HCT116 (cell line): ENCODE measurements at regions not wholly inside any gene's neighbourhood (a gene's known extent, or its start where the extent isn't known, plus 50 kb on each side); places are given as distances from the start of the nearest gene placed in this dataset.

Experiments used
- ATAC-seq: fragments of 200-7000 bp; cut with Tn5 transposase; 2 replicates; pipeline ENCODE4 v1.9.1; 2020; ENCODE audit warnings: mild to moderate bottlenecking, moderate library complexity
- BruUV-seq: library from RNA; stranded (reverse); fragments of 400-500 nt; replicated peaks from 2 replicates; lab custom pipeline; 2021; lab: Mats Ljungman, UMichigan
- CTCF ChIA-PET: fragments of 300-600 bp; sonication (Branson Sonifier 250); formaldehyde crosslinking; loops from one replicate; lab custom pipeline; 2021; ENCODE audit warnings: antibody characterized with exemption; lab: Charles Lee
- POLR2A ChIA-PET: fragments of 300-600, 350-600 bp; sonication (Branson Sonifier 250); formaldehyde crosslinking; loops from one replicate; lab custom pipeline; 2021; ENCODE audit warnings: antibody characterized with exemption; lab: Charles Lee
- RAD21 ChIA-PET, 2 experiments: fragments of 300-600 bp; sonication (Branson Sonifier 250); formaldehyde crosslinking; loops; one replicate each; lab custom pipeline; 2023; ENCODE audit warnings: low total read pairs in 2 of 2; ENCODE audit not compliant: uncharacterized antibody in 2 of 2, unreplicated experiment in 2 of 2, low non-redundant PET in 1 of 2; lab: Charles Lee
- DNase-seq: peaks from one replicate; pipeline ENCODE4 v3.0.0-alpha.2; 2010; ENCODE audit warnings: low read depth, low spot score
- H2AFZ ChIP-seq: fragments of 200-600 bp; shearing (Covaris generic), sonication (generic); 2 replicates; pipeline ENCODE4 v1.6.1; 2017; ENCODE audit warnings: low read depth, mixed run types, mixed read lengths, antibody characterized with exemption, low read length; ENCODE audit not compliant: poor library complexity, severe bottlenecking
- H3K27ac ChIP-seq: 2 replicates; pipeline ENCODE4 v1.5.1; 2012; ENCODE audit warnings: low read depth, low read length
- H3K27me3 ChIP-seq: fragments of 200-600 bp; sonication (generic); 2 replicates; pipeline ENCODE4 v1.6.1; 2016; ENCODE audit warnings: mixed run types, low read length, mixed read lengths; ENCODE audit not compliant: insufficient read depth
- H3K36me3 ChIP-seq, 2 experiments: fragments of 200-500 bp in 1 of 2; fragments of 200-600 bp in 1 of 2; sonication (Bioruptor generic) in 1 of 2; sonication (generic) in 1 of 2; 2 replicates each; pipeline versions ENCODE4 v1.5.1 to v1.6.1; 2014 to 2016; ENCODE audit warnings: low read length in 2 of 2, inconsistent platforms in 1 of 2, mixed read lengths in 1 of 2, mixed run types in 1 of 2; ENCODE audit not compliant: insufficient read depth in 2 of 2, control insufficient read depth in 1 of 2
- H3K4me1 ChIP-seq, 2 experiments: fragments of 200-600 bp in 1 of 2; sonication (generic) in 1 of 2; 2 replicates each; pipeline versions ENCODE4 v1.5.1 to v1.6.1; 2012 to 2017; ENCODE audit warnings: low read length in 2 of 2, inconsistent platforms in 1 of 2, mild to moderate bottlenecking in 1 of 2, mixed read lengths in 1 of 2, mixed run types in 1 of 2, moderate library complexity in 1 of 2; ENCODE audit not compliant: insufficient read depth in 2 of 2, control insufficient read depth in 1 of 2
- H3K4me2 ChIP-seq: fragments of 200-600 bp; sonication (generic); 2 replicates; pipeline ENCODE4 v1.6.1; 2017; ENCODE audit warnings: mixed run types, low read length, mixed read lengths
- H3K4me3 ChIP-seq, 2 experiments: fragments of 200-600 bp in 1 of 2; sonication (generic) in 1 of 2; replicated peaks in 1 of 2; 2 replicates each; pipeline ENCODE4 v1.5.1; 2011 to 2016; ENCODE audit warnings: low read length in 2 of 2, control low read depth in 1 of 2, low read depth in 1 of 2, mild to moderate bottlenecking in 1 of 2, mixed read lengths in 1 of 2, mixed run types in 1 of 2
- H3K79me2 ChIP-seq: fragments of 200-600 bp; sonication (generic); 2 replicates; pipeline ENCODE4 v1.6.1; 2017; ENCODE audit warnings: mild to moderate bottlenecking, mixed run types, low read length, moderate library complexity, mixed read lengths; ENCODE audit not compliant: insufficient read depth
- H3K9ac ChIP-seq: fragments of 200-600 bp; sonication (generic); 2 replicates; pipeline ENCODE4 v1.6.1; 2016; ENCODE audit warnings: low read length, mixed read lengths
- H3K9me2 ChIP-seq: fragments of 200-600 bp; sonication (generic), shearing (Covaris generic); 2 replicates; pipeline ENCODE4 v1.6.1; 2017; ENCODE audit warnings: mixed run types, mild to moderate bottlenecking, moderate library complexity; ENCODE audit not compliant: insufficient read depth
- H3K9me3 ChIP-seq, 2 experiments: fragments of 200-500 bp in 1 of 2; fragments of 200-600 bp in 1 of 2; sonication (Bioruptor generic) in 1 of 2; sonication (generic) in 1 of 2; 2 replicates each; pipeline ENCODE4 v1.6.1; 2014 to 2017; ENCODE audit warnings: low read length in 2 of 2, mixed read lengths in 2 of 2, inconsistent platforms in 1 of 2, low read depth in 1 of 2, mild to moderate bottlenecking in 1 of 2, mixed run types in 1 of 2, moderate library complexity in 1 of 2; ENCODE audit not compliant: control insufficient read depth in 1 of 2, insufficient read depth in 1 of 2
- H4K20me1 ChIP-seq: fragments of 200-600 bp; sonication (generic), shearing (Covaris generic); 2 replicates; pipeline ENCODE4 v1.6.1; 2017; ENCODE audit warnings: mixed run types, mild to moderate bottlenecking, moderate library complexity; ENCODE audit not compliant: insufficient read depth
- ATF3 ChIP-seq: IDR thresholded peaks from 2 replicates; pipeline ENCODE4 v1.6.1; 2012
- CBX3 ChIP-seq: IDR thresholded peaks from 2 replicates; pipeline ENCODE4 v1.6.1; 2012; ENCODE audit warnings: low read depth
- CEBPB ChIP-seq: IDR thresholded peaks from 2 replicates; pipeline ENCODE4 v1.6.1; 2012; ENCODE audit warnings: low read depth
- CTCF ChIP-seq, 3 experiments: fragments of 200-600 bp in 1 of 3; sonication (generic) in 1 of 3; IDR thresholded peaks in 2 of 3; conservative IDR thresholded peaks in 1 of 3; 2 replicates each; pipeline ENCODE4 v1.5.1; 2012 to 2017; ENCODE audit warnings: low read depth in 2 of 3, low read length in 2 of 3, antibody characterized with exemption in 1 of 3, borderline replicate concordance in 1 of 3, control low read depth in 1 of 3, mild to moderate bottlenecking in 1 of 3, mixed read lengths in 1 of 3, mixed run types in 1 of 3, moderate library complexity in 1 of 3; ENCODE audit not compliant: insufficient read depth in 1 of 3
- EZH2 ChIP-seq: fragments of 200-600 bp; sonication (generic); IDR thresholded peaks from 2 replicates; pipeline ENCODE4 v1.6.1; 2017; ENCODE audit warnings: antibody characterized with exemption, mixed run types
- EZH2phosphoT487 ChIP-seq: fragments of 200-600 bp; IDR thresholded peaks from 2 replicates; pipeline ENCODE4 v1.6.1; 2018; ENCODE audit warnings: antibody characterized with exemption, borderline replicate concordance
- JUND ChIP-seq: IDR thresholded peaks from 2 replicates; pipeline ENCODE4 v1.6.1; 2012
- MAX ChIP-seq: IDR thresholded peaks from 2 replicates; pipeline ENCODE4 v1.6.1; 2012
- POLR2A ChIP-seq: IDR thresholded peaks from 2 replicates; pipeline ENCODE4 v1.7.0; 2011; ENCODE audit warnings: borderline replicate concordance; ENCODE audit not compliant: insufficient read depth, insufficient read length; ENCODE audit errors: extremely low read depth
- RAD21 ChIP-seq: IDR thresholded peaks from 2 replicates; pipeline ENCODE4 v1.6.1; 2012; ENCODE audit warnings: low read depth, mild to moderate bottlenecking
- REST ChIP-seq: IDR thresholded peaks from 2 replicates; pipeline ENCODE4 v1.6.1; 2012; ENCODE audit warnings: low read depth
- SIN3A ChIP-seq: IDR thresholded peaks from 2 replicates; pipeline ENCODE4 v1.6.1; 2012; ENCODE audit warnings: low read depth
- SP1 ChIP-seq: IDR thresholded peaks from 2 replicates; pipeline ENCODE4 v1.6.1; 2012; ENCODE audit warnings: low read depth
- ZBTB33 ChIP-seq: IDR thresholded peaks from 2 replicates; pipeline ENCODE4 v1.6.1; 2011; ENCODE audit warnings: mild to moderate bottlenecking, low read length, moderate library complexity; ENCODE audit not compliant: insufficient replicate concordance; ENCODE audit errors: extremely low read depth
- ZFX ChIP-seq: fragments of 450-650 bp; IDR thresholded peaks from 2 replicates; pipeline ENCODE4 v1.6.1; 2017
- intact Hi-C: fragments of 100-400 bp; cut with micrococcal nuclease; formaldehyde crosslinking; loops from 2 replicates; pipeline ENCODE4 v1.10.0; 2022

GRCh38 chr1:199038156-199038555 is 399.3 kb downstream of the PTPRC start:
- POLR2A ChIA-PET, result no interaction called here
- CTCF ChIA-PET, result no interaction called here
- no peaks in the 10 kb centered on the region for H3K27me3 ChIP-seq
- TF ChIP-seq ATF3 (no peak), EZH2 (no peak), EZH2phosphoT487 (no peak), SIN3A (no peak), ZBTB33 (no peak), REST (no peak), JUND (no peak), RAD21 (no peak), CEBPB (no peak), SP1 (no peak), ZFX (no peak), POLR2A (no peak), CBX3 (no peak), CTCF (IDR thresholded peaks at IDR 0.05 in 2 of 3, conservative IDR thresholded peaks at IDR 0.05 in 1 of 3; ENCODE audit: borderline replicate concordance in 1 of 3, insufficient read depth in 1 of 3, low read depth in 2 of 3, low read length in 2 of 3) (no peak), MAX (no peak)
- BruUV-seq, result no TSS peak
- H3K9me2 ChIP-seq, result no peaks in the 10 kb centered on the region
- H3K4me1 ChIP-seq, result no peaks in the 10 kb centered on the region
- no peak for ATAC-seq
- H3K36me3 ChIP-seq, result no peaks in the 10 kb centered on the region
- H3K79me2 ChIP-seq, result no peaks in the 10 kb centered on the region
- H4K20me1 ChIP-seq, result no peaks in the 10 kb centered on the region
- no peak overlapping the region for H3K27ac ChIP-seq
- RAD21 ChIA-PET, result no interaction called here
- no peak overlapping the region for H2AFZ ChIP-seq
- H3K9me3 ChIP-seq, result no peaks in the 10 kb centered on the region
- no peak overlapping the region for H3K4me2 ChIP-seq
- DNase-seq, result no peak
- H3K4me3 ChIP-seq, result no peak overlapping the region
- H3K9ac ChIP-seq, result no peak overlapping the region
- intact Hi-C loops, result no loop called here
